IMR-90 (cell line): ENCODE measurements at regions not wholly inside any gene's neighbourhood (a gene's known extent, or its start where the extent isn't known, plus 50 kb on each side); places are given as distances from the start of the nearest gene placed in this dataset.

ENCODE experiments used
- ATAC-seq: fragments of 200-7000 bp; cut with Tn5 transposase; 2 replicates; pipeline ENCODE4 v1.9.1; 2020; ENCODE audit warnings: low read depth, mild to moderate bottlenecking, moderate library complexity
- BruUV-seq: library from RNA; stranded (reverse); fragments of 400-500 nt; replicated peaks from 2 replicates; lab custom pipeline; 2021; lab: Mats Ljungman, UMichigan
- CTCF ChIA-PET: fragments of 300-600 bp; formaldehyde crosslinking; extraction: SDS; loops from one replicate; lab custom pipeline; 2021; ENCODE audit warnings: antibody characterized with exemption; lab: Yijun Ruan, JAX
- POLR2A ChIA-PET: fragments of 300-600 bp; sonication (Branson Sonifier 250); formaldehyde crosslinking; loops from one replicate; lab custom pipeline; 2022; ENCODE audit warnings: antibody characterized with exemption; ENCODE audit not compliant: unreplicated experiment; lab: Charles Lee
- DNase-seq: peaks from one replicate; pipeline ENCODE4 v3.0.0; 2013
- H2AFZ ChIP-seq: replicated peaks from 2 replicates; pipeline ENCODE3; 2013; ENCODE audit warnings: low read length, mild to moderate bottlenecking; ENCODE audit not compliant: poor library complexity
- H2AK5ac ChIP-seq: 2 replicates; pipeline ENCODE4 v1.6.1; 2013; ENCODE audit warnings: low read depth, low read length, inconsistent platforms
- H2AK9ac ChIP-seq: replicated peaks from 2 replicates; pipeline ENCODE3; 2013; ENCODE audit warnings: mild to moderate bottlenecking, low read depth, low read length, moderate library complexity; ENCODE audit not compliant: poor library complexity
- H2BK120ac ChIP-seq: 2 replicates; pipeline ENCODE4 v1.6.1; 2013; ENCODE audit warnings: low read depth, low read length, inconsistent platforms
- H2BK15ac ChIP-seq: 3 replicates; pipeline ENCODE4 v1.6.1; 2013; ENCODE audit warnings: low read depth, low read length, inconsistent platforms
- H2BK20ac ChIP-seq: 2 replicates; pipeline ENCODE4 v1.6.1; 2013; ENCODE audit warnings: low read depth, mild to moderate bottlenecking, inconsistent platforms, low read length, moderate library complexity
- H2BK5ac ChIP-seq: 2 replicates; pipeline ENCODE4 v1.6.1; 2013; ENCODE audit warnings: mild to moderate bottlenecking, low read depth, low read length, inconsistent platforms; ENCODE audit not compliant: poor library complexity, severe bottlenecking
- H3K14ac ChIP-seq: replicated peaks from 2 replicates; pipeline ENCODE4 v1.6.1; 2013; ENCODE audit warnings: low read depth, low read length, inconsistent platforms
- H3K18ac ChIP-seq: 2 replicates; pipeline ENCODE4 v1.6.1; 2013; ENCODE audit warnings: low read depth, low read length, control low read depth
- H3K23ac ChIP-seq: 2 replicates; pipeline ENCODE4 v1.6.1; 2013; ENCODE audit warnings: low read depth, low read length, inconsistent platforms
- H3K27ac ChIP-seq: 2 replicates; pipeline ENCODE4 v1.5.1; 2013; ENCODE audit warnings: mild to moderate bottlenecking, control low read depth, low read length; ENCODE audit not compliant: insufficient read depth
- H3K27me3 ChIP-seq: 2 replicates; pipeline ENCODE4 v1.6.1; 2013; ENCODE audit warnings: low read length; ENCODE audit not compliant: control insufficient read depth, insufficient read depth
- H3K36me3 ChIP-seq: 2 replicates; pipeline ENCODE4 v1.6.1; 2013; ENCODE audit warnings: low read length, mixed read lengths; ENCODE audit not compliant: control insufficient read depth, insufficient read depth
- H3K4ac ChIP-seq: 2 replicates; pipeline ENCODE4 v1.6.1; 2013; ENCODE audit warnings: low read depth, low read length, inconsistent platforms
- H3K4me1 ChIP-seq: 2 replicates; pipeline ENCODE4 v1.6.1; 2013; ENCODE audit warnings: low read length, mixed read lengths; ENCODE audit not compliant: control insufficient read depth, insufficient read depth
- H3K4me2 ChIP-seq: 2 replicates; pipeline ENCODE4 v1.6.1; 2013; ENCODE audit warnings: low read depth, mild to moderate bottlenecking, control low read depth, low read length, moderate library complexity
- H3K4me3 ChIP-seq: 2 replicates; pipeline ENCODE4 v1.5.1; 2013; ENCODE audit warnings: low read depth, mild to moderate bottlenecking, control low read depth, low read length, moderate library complexity; ENCODE audit not compliant: insufficient read depth
- H3K56ac ChIP-seq: 2 replicates; pipeline ENCODE4 v1.6.1; 2013; ENCODE audit warnings: low read length, inconsistent platforms; ENCODE audit not compliant: insufficient read depth; ENCODE audit errors: extremely low read depth
- H3K79me1 ChIP-seq, 2 experiments: 2 replicates each; pipeline ENCODE4 v1.6.1; 2013; ENCODE audit warnings: low read length in 2 of 2, inconsistent platforms in 1 of 2, low read depth in 1 of 2
- H3K9ac ChIP-seq: 2 replicates; pipeline ENCODE4 v1.6.1; 2013; ENCODE audit warnings: low read depth, low read length, control low read depth
- H3K9me1 ChIP-seq: 2 replicates; pipeline ENCODE4 v1.6.1; 2013; ENCODE audit warnings: low read length, inconsistent platforms; ENCODE audit not compliant: insufficient read depth
- H3K9me3 ChIP-seq: 2 replicates; pipeline ENCODE4 v1.6.1; 2013; ENCODE audit warnings: low read length; ENCODE audit not compliant: control insufficient read depth, insufficient read depth
- H4K20me1 ChIP-seq: 2 replicates; pipeline ENCODE4 v1.6.1; 2013; ENCODE audit warnings: low read length, inconsistent platforms; ENCODE audit not compliant: insufficient read depth
- H4K5ac ChIP-seq: 2 replicates; pipeline ENCODE4 v1.6.1; 2013; ENCODE audit warnings: mild to moderate bottlenecking, low read depth, low read length, control low read depth
- H4K8ac ChIP-seq, 2 experiments: 2 replicates each; pipeline ENCODE4 v1.6.1; 2013; ENCODE audit warnings: low read depth in 2 of 2, low read length in 2 of 2, control low read depth in 1 of 2, inconsistent platforms in 1 of 2
- H4K91ac ChIP-seq: 2 replicates; pipeline ENCODE4 v1.6.1; 2013; ENCODE audit warnings: low read depth, low read length, inconsistent platforms; ENCODE audit not compliant: insufficient read depth
- CEBPB ChIP-seq: IDR thresholded peaks from 2 replicates; pipeline ENCODE4 v1.6.1; 2012; ENCODE audit warnings: low read depth, low read length, improper control_type of control experiment
- CHD1 ChIP-seq: IDR thresholded peaks from 2 replicates; pipeline ENCODE4 v1.6.1; 2012; ENCODE audit warnings: low read depth, low read length, improper control_type of control experiment
- MAFK ChIP-seq: IDR thresholded peaks from 2 replicates; pipeline ENCODE4 v1.6.1; 2012; ENCODE audit warnings: low read depth, low read length, improper control_type of control experiment
- MAZ ChIP-seq: IDR thresholded peaks from 2 replicates; pipeline ENCODE4 v1.6.1; 2012; ENCODE audit warnings: low read depth, mild to moderate bottlenecking, low read length, improper control_type of control experiment, moderate library complexity, borderline replicate concordance
- NFE2L2 ChIP-seq: fragments of 150-350 bp; IDR thresholded peaks from 2 replicates; pipeline ENCODE4 v1.6.1; 2016; ENCODE audit warnings: low read depth, mild to moderate bottlenecking, low read length
- POLR2A ChIP-seq: IDR thresholded peaks from 2 replicates; pipeline ENCODE4 v1.6.1; 2012; ENCODE audit warnings: mild to moderate bottlenecking, low read depth, low read length
- RFX5 ChIP-seq: IDR thresholded peaks from 2 replicates; pipeline ENCODE4 v1.8.0; 2012; ENCODE audit warnings: low read depth, mild to moderate bottlenecking, low read length, moderate library complexity
- dilution Hi-C: fragments of 300-500 bp; cut with HindIII; formaldehyde crosslinking; loops from one replicate; pipeline ENCODE4 v1.14.3; 2018; ENCODE audit warnings: low sequenced_read_pairs; ENCODE audit not compliant: unreplicated experiment
- in situ Hi-C: fragments of 300-500 bp; cut with MboI; formaldehyde crosslinking; loops from 3 replicates; pipeline ENCODE4 v1.14.3; 2019; ENCODE audit warnings: low sequenced_read_pairs, inconsistent platforms, mixed read lengths
- intact Hi-C: fragments of 100-400 bp; cut with micrococcal nuclease; formaldehyde crosslinking; loops from 2 replicates; pipeline ENCODE4 v1.10.0; 2022
- TF ChIP-seq, protein P1 (sequence below): fragments of 150-350 bp; IDR thresholded peaks from 2 replicates; pipeline ENCODE4 v1.6.1; 2016; ENCODE audit warnings: low read depth, mild to moderate bottlenecking, low read length, moderate library complexity, borderline replicate concordance
- TF ChIP-seq, protein P2 (sequence below): fragments of 150-350 bp; IDR thresholded peaks from 2 replicates; pipeline ENCODE4 v1.6.1; 2017; ENCODE audit warnings: mild to moderate bottlenecking, antibody characterized with exemption, low read length, low read depth

DNA sequence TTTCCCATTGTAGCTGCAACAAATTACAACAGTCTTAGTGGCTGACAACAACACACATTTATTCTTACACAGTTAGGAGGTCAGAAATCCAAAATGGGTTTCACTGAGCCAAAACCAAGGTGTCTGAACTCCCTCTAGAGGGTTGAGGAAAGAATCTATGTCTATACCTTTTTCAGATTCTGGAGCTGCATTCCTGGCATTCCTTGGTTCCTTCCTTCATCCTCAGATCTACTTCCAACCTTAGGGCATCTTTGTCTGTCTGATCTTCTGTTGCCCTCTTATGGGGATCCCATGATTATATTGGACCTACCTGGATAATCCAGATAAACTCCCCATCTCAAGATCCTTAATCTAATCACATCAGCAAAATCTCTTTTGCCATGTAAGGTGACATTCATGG is 540.9 kb upstream of the MAP3K7 start:
- H2BK5ac ChIP-seq = no peak overlapping the region
- H4K5ac ChIP-seq = no peak overlapping the region
- H4K91ac ChIP-seq = no peak overlapping the region
- H2AFZ ChIP-seq = no peak overlapping the region
- no peak overlapping the region for H2BK20ac ChIP-seq
- no peak overlapping the region for H2BK15ac ChIP-seq
- H3K4me2 ChIP-seq = no peak overlapping the region
- no peak overlapping the region for H4K8ac ChIP-seq
- dilution Hi-C loops = no loop called here
- no peak overlapping the region for H3K27ac ChIP-seq
- H2AK9ac ChIP-seq = no peak overlapping the region
- H3K56ac ChIP-seq = no peak overlapping the region
- H3K18ac ChIP-seq = no peak overlapping the region
- TF ChIP-seq, protein P1, sequence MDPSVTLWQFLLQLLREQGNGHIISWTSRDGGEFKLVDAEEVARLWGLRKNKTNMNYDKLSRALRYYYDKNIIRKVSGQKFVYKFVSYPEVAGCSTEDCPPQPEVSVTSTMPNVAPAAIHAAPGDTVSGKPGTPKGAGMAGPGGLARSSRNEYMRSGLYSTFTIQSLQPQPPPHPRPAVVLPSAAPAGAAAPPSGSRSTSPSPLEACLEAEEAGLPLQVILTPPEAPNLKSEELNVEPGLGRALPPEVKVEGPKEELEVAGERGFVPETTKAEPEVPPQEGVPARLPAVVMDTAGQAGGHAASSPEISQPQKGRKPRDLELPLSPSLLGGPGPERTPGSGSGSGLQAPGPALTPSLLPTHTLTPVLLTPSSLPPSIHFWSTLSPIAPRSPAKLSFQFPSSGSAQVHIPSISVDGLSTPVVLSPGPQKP = no peak
- TF ChIP-seq MAZ (no peak), CHD1 (no peak), CEBPB (no peak), POLR2A (no peak), NFE2L2 (no peak), MAFK (no peak), RFX5 (no peak)
- TF ChIP-seq, protein P2, sequence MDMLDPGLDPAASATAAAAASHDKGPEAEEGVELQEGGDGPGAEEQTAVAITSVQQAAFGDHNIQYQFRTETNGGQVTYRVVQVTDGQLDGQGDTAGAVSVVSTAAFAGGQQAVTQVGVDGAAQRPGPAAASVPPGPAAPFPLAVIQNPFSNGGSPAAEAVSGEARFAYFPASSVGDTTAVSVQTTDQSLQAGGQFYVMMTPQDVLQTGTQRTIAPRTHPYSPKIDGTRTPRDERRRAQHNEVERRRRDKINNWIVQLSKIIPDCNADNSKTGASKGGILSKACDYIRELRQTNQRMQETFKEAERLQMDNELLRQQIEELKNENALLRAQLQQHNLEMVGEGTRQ = no peak
- H4K20me1 ChIP-seq = no peaks in the 10 kb centered on the region
- no peaks in the 10 kb centered on the region for H3K4me1 ChIP-seq
- H2BK120ac ChIP-seq = no peak overlapping the region
- no TSS peak for BruUV-seq
- no peak overlapping the region for H3K14ac ChIP-seq
- ChIA-PET POLR2A (no interaction called here), CTCF (interaction anchor here (1.1 kb wide), 1 partner anchor 16 kb away, joined by 3 read pairs; no protein-coding TSS in a partner anchor)
- H3K4ac ChIP-seq = no peak overlapping the region
- H3K27me3 ChIP-seq = no peaks in the 10 kb centered on the region
- H2AK5ac ChIP-seq = no peak overlapping the region
- H3K9me3 ChIP-seq = no peaks in the 10 kb centered on the region
- ATAC-seq (no peak), DNase-seq (no peak)
- no peak overlapping the region for H3K4me3 ChIP-seq
- no peaks in the 10 kb centered on the region for H3K79me1 ChIP-seq
- in situ Hi-C loops = no loop called here
- H3K9ac ChIP-seq = no peak overlapping the region
- H3K36me3 ChIP-seq = no peaks in the 10 kb centered on the region
- intact Hi-C loops = no loop called here
- H3K9me1 ChIP-seq = no peaks in the 10 kb centered on the region
- no peak overlapping the region for H3K23ac ChIP-seq
